ENCODE measurements at regions not wholly inside any gene's neighbourhood (a gene's known extent, or its start where the extent isn't known, plus 50 kb on each side); places are given as distances from the start of the nearest gene placed in this dataset.

DNA sequence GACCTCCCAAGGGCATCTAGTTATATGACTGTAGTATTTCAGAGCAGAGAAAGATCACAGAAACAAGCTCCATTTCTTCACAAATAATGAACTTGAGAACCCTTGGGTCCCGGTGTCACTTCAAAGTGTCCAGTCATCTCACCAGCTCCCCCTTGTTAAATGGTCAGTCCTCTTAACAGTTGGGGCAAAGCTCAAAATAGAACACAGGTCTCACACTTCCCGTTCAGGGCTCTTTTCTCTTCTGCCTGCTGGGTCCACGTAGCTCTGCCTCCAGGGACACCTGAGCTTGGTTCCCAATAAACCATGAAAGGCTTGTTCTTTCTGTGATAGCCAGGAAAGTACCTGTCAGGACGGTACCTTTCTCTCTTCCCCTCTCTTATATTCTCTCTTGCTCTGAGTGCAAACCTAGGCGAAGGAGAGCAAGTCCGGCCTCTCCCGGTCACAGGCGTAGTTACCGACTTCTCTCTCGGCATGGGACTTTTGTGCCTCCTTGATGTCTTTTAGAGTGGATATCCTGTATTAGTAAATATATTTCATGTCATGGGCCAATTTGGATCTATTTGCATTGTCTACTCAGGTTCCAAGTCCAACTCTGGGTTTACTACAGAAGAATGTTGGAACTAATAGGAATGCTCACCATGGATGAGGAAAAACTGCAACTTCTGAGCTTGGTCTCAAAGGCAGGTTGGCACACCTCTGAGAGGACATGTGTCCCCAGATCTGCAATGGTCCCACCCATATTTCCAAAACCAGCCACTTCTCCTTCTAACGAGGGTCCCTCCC, 118.8 kb upstream of the PARP11 start:
- Histone ChIP-seq H3K36me3 (no peaks in the 10 kb centered on the region), H3K27ac (no peak overlapping the region), H3K4me1 (peaks cover 0 to 7% (median 0%) of the 10 kb centered on the region in 10 experiments; a peak in 5 of 20 replicates), H3K9ac (no peak overlapping the region), H3K4me3 (no peak overlapping the region), H3K27me3 (no peaks in the 10 kb centered on the region; a peak in 2 of 22 replicates), H4K20me1 (no peaks in the 10 kb centered on the region), H3K4me2 (no peak overlapping the region), H3K9me3 (replicated peaks in 1 of 11) (no peaks in the 10 kb centered on the region)
- no peak for TF ChIP-seq Cebpa-rat (IDR thresholded peaks at IDR 0.05)

DNA sequence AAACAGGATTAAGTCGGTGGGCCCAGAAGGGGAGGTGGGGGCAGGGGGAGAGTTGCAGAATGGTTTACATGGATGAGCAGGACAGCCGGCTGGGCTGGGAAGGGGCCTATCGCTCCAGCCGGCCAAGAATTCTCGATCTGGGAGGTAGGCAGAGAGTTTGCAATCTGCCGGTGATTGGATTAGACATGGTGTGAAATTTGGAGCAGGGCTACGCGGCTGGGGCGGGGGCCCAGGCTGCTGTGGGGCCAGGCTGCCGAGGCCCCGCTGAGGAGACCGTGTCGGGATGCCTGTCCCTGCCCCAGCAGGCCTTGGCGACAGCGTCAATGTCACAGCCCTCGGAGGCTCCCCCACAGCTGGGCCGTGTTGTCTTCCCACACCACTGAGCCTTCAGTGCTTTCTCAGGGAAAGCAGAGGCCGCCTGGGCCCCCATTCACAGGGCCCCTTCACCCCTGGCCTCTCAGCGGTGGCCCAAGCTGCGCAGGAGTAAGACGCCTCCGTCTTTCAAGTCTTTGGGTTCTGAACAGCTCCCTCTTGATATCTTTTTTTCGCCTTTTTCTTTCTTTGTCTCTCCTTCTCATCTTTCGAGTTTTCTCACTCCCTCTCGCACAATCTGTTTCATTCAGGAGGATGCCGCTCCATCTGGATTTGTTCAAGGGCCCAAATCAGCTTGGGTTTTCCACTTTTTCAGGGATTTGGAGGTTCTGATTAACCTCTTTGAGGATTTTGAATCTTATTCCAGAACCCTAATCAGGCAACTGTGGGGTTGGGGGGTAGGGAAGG, 117.5 kb upstream of the PARP11 start:
- Histone ChIP-seq H3K4me2 (no peak overlapping the region), H3K4me3 (no peak overlapping the region), H3K36me3 (no peaks in the 10 kb centered on the region), H3K27ac (no peak overlapping the region), H3K9ac (no peak overlapping the region), H3K4me1 (peaks cover 0 to 7% (median 0%) of the 10 kb centered on the region in 10 experiments; a peak in 5 of 20 replicates), H4K20me1 (no peaks in the 10 kb centered on the region), H3K9me3 (replicated peaks in 1 of 11) (no peaks in the 10 kb centered on the region), H3K27me3 (no peaks in the 10 kb centered on the region; a peak in 1 of 22 replicates)
- TF ChIP-seq Cebpa-rat (IDR thresholded peaks at IDR 0.05): no peak

DNA sequence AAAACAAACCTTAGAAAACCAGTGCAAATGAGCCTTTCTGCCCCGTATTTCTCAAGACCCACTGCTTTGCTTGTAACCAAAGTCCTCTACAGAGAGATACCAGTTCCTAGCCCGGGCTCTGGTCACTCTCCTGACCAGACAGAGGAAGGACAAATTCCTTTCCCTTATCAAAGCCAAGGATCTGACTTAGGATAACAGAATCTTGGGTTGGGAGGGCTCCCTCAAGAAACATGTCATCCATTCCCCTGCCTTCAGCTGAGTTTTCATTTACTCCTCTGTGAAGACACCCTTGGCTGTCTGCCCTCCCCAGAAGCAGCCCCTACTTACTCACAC, 116.0 kb upstream of the PARP11 start:
- Histone ChIP-seq H3K27ac (no peak overlapping the region), H3K4me1 (peaks cover 0 to 2% (median 0%) of the 10 kb centered on the region in 10 experiments; a peak in 4 of 20 replicates), H3K4me2 (no peak overlapping the region), H4K20me1 (no peaks in the 10 kb centered on the region), H3K9ac (no peak overlapping the region), H3K4me3 (no peak overlapping the region), H3K36me3 (no peaks in the 10 kb centered on the region), H3K27me3 (no peaks in the 10 kb centered on the region; a peak in 1 of 22 replicates), H3K9me3 (replicated peaks in 1 of 11) (peaks cover 4 to 7% (median 5%) of the 10 kb centered on the region in 11 experiments; a peak in 18 of 22 replicates)
- no peak for TF ChIP-seq Cebpa-rat (IDR thresholded peaks at IDR 0.05)

DNA sequence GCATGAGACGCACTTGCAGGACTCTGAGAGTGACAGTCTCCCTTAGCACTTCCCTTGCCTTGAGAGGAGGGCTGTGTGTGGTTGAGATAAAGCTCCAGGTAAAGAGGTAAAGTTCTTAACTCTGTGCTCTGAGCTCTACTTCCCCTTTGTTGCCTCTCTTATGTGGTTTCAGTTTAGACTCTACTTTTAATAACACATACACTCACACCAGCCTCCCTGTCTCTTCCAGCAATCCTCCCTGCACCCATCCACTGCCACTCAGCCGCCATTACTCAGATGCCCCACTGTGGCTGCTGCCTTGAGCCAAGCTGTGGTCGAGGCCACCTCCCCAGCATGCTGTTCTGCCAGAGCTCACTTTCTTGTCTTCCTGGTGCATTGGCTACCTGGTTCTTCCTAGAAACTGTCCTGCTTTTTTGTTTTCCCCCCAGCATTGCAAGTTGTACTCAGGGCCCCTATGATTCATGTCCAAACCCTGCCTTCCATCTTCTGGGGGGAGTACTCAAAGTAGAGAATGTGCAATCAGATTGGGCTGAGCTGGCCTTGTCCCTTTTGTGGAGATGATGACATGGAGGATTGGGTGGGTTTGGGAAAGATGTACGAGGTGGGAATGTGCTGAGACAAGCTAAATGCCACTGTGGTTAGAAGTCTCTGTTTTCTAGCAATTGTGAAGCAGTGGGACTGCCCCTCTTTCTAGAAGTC, 115.5 kb upstream of the PARP11 start:
- no peak overlapping the region for H3K4me2 ChIP-seq
- no peak overlapping the region for H3K27ac ChIP-seq
- no peaks in the 10 kb centered on the region for H4K20me1 ChIP-seq

DNA sequence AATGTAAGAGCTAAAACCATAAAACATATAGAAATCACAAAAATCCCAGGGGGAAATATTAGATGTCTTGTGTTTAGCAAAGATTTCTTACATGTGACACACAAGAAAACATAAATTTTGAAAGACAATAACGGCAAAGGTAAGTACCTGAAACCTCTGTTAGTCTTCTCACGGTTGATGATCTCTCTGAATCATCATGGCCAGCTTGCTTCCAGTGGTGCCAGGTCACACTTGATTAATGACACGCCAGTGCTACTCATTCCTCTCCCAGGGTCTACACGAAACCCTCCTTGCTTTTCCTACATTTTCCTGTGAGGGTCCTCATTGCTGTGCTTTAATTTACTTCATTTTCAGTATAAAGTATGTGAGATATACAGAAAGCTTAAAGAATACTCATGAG, 114.4 kb upstream of the PARP11 start:
- no peak overlapping the region for H3K4me2 ChIP-seq
- peaks cover 18 to 23% (median 21%) of the 10 kb centered on the region in 11 experiments for H3K9me3 ChIP-seq (replicated peaks in 1 of 11)
- no peak for TF ChIP-seq Cebpa-rat (IDR thresholded peaks at IDR 0.05)
- no peaks in the 10 kb centered on the region; a peak in 1 of 22 replicates for H3K27me3 ChIP-seq
- H4K20me1 ChIP-seq: no peaks in the 10 kb centered on the region
- no peak overlapping the region for H3K4me3 ChIP-seq
- no peaks in the 10 kb centered on the region for H3K4me1 ChIP-seq
- no peak overlapping the region for H3K27ac ChIP-seq
- H3K36me3 ChIP-seq: no peaks in the 10 kb centered on the region
- no peak overlapping the region for H3K9ac ChIP-seq

More for the DNA sequence above, 115.5 kb upstream of the PARP11 start:
- Histone ChIP-seq H3K4me1 (no peaks in the 10 kb centered on the region), H3K27me3 (no peaks in the 10 kb centered on the region; a peak in 1 of 22 replicates), H3K9ac (no peak overlapping the region), H3K4me3 (no peak overlapping the region), H3K36me3 (no peaks in the 10 kb centered on the region), H3K9me3 (replicated peaks in 1 of 11) (peaks cover 8 to 12% (median 10%) of the 10 kb centered on the region in 11 experiments)
- no peak for TF ChIP-seq Cebpa-rat (IDR thresholded peaks at IDR 0.05)

DNA sequence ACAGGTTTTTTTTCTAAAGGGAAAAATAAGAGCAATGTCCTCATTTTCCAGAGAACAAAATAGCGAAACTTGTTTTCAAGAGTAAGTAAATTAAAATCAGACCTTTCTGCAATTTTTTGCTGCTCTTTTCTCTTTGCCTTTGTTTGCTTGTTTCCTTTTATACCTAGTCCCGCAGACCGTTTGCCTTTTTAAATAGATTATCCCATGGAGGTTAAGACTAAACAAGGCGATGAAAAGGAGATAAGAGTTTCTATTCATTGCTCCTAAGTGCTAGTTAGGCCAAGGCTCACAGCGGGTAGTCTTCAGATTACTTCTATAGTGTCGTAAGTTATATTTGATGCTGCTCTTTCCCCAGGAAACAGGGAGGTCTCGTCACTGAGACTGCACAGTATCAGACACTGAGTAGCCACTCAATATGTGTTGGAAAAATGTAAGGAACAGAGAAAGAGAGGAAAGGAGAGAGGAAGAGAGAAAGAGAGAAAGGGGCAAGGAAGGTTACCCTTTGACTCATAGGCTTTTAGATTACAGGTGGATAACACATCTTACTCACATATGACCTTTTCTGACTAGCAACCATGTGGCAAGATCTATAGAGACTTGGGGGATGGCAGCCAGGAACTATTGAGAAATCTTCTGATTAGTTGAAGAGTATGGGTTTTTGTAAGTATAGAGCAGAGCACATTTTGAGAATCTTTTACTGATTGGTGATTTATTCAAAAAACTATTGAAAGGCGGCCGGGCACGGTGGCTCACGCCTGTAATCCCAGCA, 107.5 kb upstream of the PARP11 start:
- Histone ChIP-seq H3K9me3 (replicated peaks in 1 of 11) (peaks cover 18 to 30% (median 25%) of the 10 kb centered on the region in 11 experiments), H3K27ac (no peak overlapping the region), H3K27me3 (no peaks in the 10 kb centered on the region), H3K4me2 (no peak overlapping the region), H3K4me3 (no peak overlapping the region), H4K20me1 (no peaks in the 10 kb centered on the region), H3K9ac (no peak overlapping the region), H3K36me3 (no peaks in the 10 kb centered on the region), H3K4me1 (no peaks in the 10 kb centered on the region)
- TF ChIP-seq Cebpa-rat (IDR thresholded peaks at IDR 0.05): no peak

DNA sequence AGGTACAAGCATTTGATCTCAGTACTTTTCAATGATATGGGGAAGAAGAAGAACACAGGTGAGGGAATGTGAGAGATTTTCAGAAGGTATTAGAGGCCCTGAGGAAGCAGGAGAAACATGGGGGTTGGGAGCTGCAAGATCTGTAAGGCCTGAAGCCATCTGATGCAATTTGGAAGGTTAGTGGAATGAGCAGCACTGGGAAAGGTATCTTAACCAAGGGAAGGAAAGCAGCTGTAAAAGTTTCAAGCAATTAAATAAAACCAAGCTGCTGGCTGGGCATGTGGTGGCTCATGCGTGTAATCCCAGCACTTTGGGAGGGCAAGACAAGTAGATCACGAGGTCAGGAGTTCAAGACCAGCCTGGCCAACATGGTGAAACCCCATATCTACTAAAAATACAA, 104.4 kb upstream of the PARP11 start:
- Histone ChIP-seq H3K4me2 (no peak overlapping the region), H3K4me1 (peaks cover 12 to 30% (median 16%) of the 10 kb centered on the region in 10 experiments), H3K4me3 (no peak overlapping the region), H3K27me3 (no peaks in the 10 kb centered on the region), H3K27ac (no peak overlapping the region), H3K9ac (no peak overlapping the region), H3K36me3 (no peaks in the 10 kb centered on the region), H3K9me3 (replicated peaks in 1 of 11) (peaks cover 0 to 11% (median 6%) of the 10 kb centered on the region in 11 experiments; a peak in 15 of 22 replicates), H4K20me1 (no peaks in the 10 kb centered on the region)
- TF ChIP-seq Cebpa-rat (IDR thresholded peaks at IDR 0.05): no peak

DNA sequence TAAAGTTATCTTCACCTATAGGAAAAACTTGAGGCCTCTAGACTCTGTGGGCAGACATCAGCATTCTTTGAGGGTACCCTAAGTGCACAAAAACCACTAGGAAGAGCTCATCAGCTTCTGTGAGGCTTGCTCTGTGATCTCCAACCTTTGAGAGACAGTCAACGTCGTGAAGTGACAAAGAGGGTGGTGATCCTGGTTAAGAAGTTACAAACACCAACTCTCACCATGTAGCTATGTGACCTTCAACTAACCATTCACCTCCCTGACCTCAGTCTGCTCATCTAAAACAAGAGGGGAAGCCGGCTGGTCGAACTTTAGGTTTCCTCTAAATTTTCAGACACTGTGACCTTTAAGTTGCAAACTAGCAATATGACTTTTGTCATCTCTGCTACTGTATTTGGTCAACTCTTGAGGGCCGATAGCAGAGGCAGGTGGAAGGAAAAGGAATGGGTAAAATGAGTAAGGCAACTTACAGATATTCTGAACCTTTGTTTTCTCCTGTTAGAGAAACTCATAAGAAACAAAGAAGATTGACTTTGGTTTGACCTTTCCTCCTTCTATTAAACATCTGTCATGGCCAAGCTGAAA, 103.2 kb upstream of the PARP11 start:
- Histone ChIP-seq H3K27ac (no peak overlapping the region), H3K4me2 (no peak overlapping the region)
- no peak for TF ChIP-seq Cebpa-rat (IDR thresholded peaks at IDR 0.05)

More for the DNA sequence above, 103.2 kb upstream of the PARP11 start:
- Histone ChIP-seq H3K4me1 (peaks cover 14 to 32% (median 19%) of the 10 kb centered on the region in 10 experiments), H3K9me3 (replicated peaks in 1 of 11) (peaks cover 0 to 12% (median 0%) of the 10 kb centered on the region in 11 experiments; a peak in 7 of 22 replicates), H4K20me1 (no peaks in the 10 kb centered on the region), H3K36me3 (no peaks in the 10 kb centered on the region), H3K9ac (no peak overlapping the region), H3K27me3 (no peaks in the 10 kb centered on the region), H3K4me3 (no peak overlapping the region)

Measured in BLaER1 treated with 17β-estradiol and CSF1 and Interleukin-3, amounts not matched to agents 10 nM and 100 nM (cell line).